IMR-90 (cell line): ENCODE measurements at regions not wholly inside any gene's neighbourhood (a gene's known extent, or its start where the extent isn't known, plus 50 kb on each side); places are given as distances from the start of the nearest gene placed in this dataset.

Experiments
- ATAC-seq: fragments of 200-7000 bp; cut with Tn5 transposase; 2 replicates; pipeline ENCODE4 v1.9.1; 2020; ENCODE audit warnings: low read depth, mild to moderate bottlenecking, moderate library complexity
- BruUV-seq: library from RNA; stranded (reverse); fragments of 400-500 nt; replicated peaks from 2 replicates; lab custom pipeline; 2021; lab: Mats Ljungman, UMichigan
- CTCF ChIA-PET: fragments of 300-600 bp; formaldehyde crosslinking; extraction: SDS; loops from one replicate; lab custom pipeline; 2021; ENCODE audit warnings: antibody characterized with exemption; lab: Yijun Ruan, JAX
- POLR2A ChIA-PET: fragments of 300-600 bp; sonication (Branson Sonifier 250); formaldehyde crosslinking; loops from one replicate; lab custom pipeline; 2022; ENCODE audit warnings: antibody characterized with exemption; ENCODE audit not compliant: unreplicated experiment; lab: Charles Lee
- DNase-seq: peaks from one replicate; pipeline ENCODE4 v3.0.0; 2013
- H2AFZ ChIP-seq: replicated peaks from 2 replicates; pipeline ENCODE3; 2013; ENCODE audit warnings: low read length, mild to moderate bottlenecking; ENCODE audit not compliant: poor library complexity
- H2AK5ac ChIP-seq: 2 replicates; pipeline ENCODE4 v1.6.1; 2013; ENCODE audit warnings: low read depth, low read length, inconsistent platforms
- H2AK9ac ChIP-seq: replicated peaks from 2 replicates; pipeline ENCODE3; 2013; ENCODE audit warnings: mild to moderate bottlenecking, low read depth, low read length, moderate library complexity; ENCODE audit not compliant: poor library complexity
- H2BK120ac ChIP-seq: 2 replicates; pipeline ENCODE4 v1.6.1; 2013; ENCODE audit warnings: low read depth, low read length, inconsistent platforms
- H2BK15ac ChIP-seq: 3 replicates; pipeline ENCODE4 v1.6.1; 2013; ENCODE audit warnings: low read depth, low read length, inconsistent platforms
- H2BK20ac ChIP-seq: 2 replicates; pipeline ENCODE4 v1.6.1; 2013; ENCODE audit warnings: low read depth, mild to moderate bottlenecking, inconsistent platforms, low read length, moderate library complexity
- H2BK5ac ChIP-seq: 2 replicates; pipeline ENCODE4 v1.6.1; 2013; ENCODE audit warnings: mild to moderate bottlenecking, low read depth, low read length, inconsistent platforms; ENCODE audit not compliant: poor library complexity, severe bottlenecking
- H3K14ac ChIP-seq: replicated peaks from 2 replicates; pipeline ENCODE4 v1.6.1; 2013; ENCODE audit warnings: low read depth, low read length, inconsistent platforms
- H3K18ac ChIP-seq: 2 replicates; pipeline ENCODE4 v1.6.1; 2013; ENCODE audit warnings: low read depth, low read length, control low read depth
- H3K23ac ChIP-seq: 2 replicates; pipeline ENCODE4 v1.6.1; 2013; ENCODE audit warnings: low read depth, low read length, inconsistent platforms
- H3K27ac ChIP-seq: 2 replicates; pipeline ENCODE4 v1.5.1; 2013; ENCODE audit warnings: mild to moderate bottlenecking, control low read depth, low read length; ENCODE audit not compliant: insufficient read depth
- H3K27me3 ChIP-seq: 2 replicates; pipeline ENCODE4 v1.6.1; 2013; ENCODE audit warnings: low read length; ENCODE audit not compliant: control insufficient read depth, insufficient read depth
- H3K36me3 ChIP-seq: 2 replicates; pipeline ENCODE4 v1.6.1; 2013; ENCODE audit warnings: low read length, mixed read lengths; ENCODE audit not compliant: control insufficient read depth, insufficient read depth
- H3K4ac ChIP-seq: 2 replicates; pipeline ENCODE4 v1.6.1; 2013; ENCODE audit warnings: low read depth, low read length, inconsistent platforms
- H3K4me1 ChIP-seq: 2 replicates; pipeline ENCODE4 v1.6.1; 2013; ENCODE audit warnings: low read length, mixed read lengths; ENCODE audit not compliant: control insufficient read depth, insufficient read depth
- H3K4me2 ChIP-seq: 2 replicates; pipeline ENCODE4 v1.6.1; 2013; ENCODE audit warnings: low read depth, mild to moderate bottlenecking, control low read depth, low read length, moderate library complexity
- H3K4me3 ChIP-seq: 2 replicates; pipeline ENCODE4 v1.5.1; 2013; ENCODE audit warnings: low read depth, mild to moderate bottlenecking, control low read depth, low read length, moderate library complexity; ENCODE audit not compliant: insufficient read depth
- H3K56ac ChIP-seq: 2 replicates; pipeline ENCODE4 v1.6.1; 2013; ENCODE audit warnings: low read length, inconsistent platforms; ENCODE audit not compliant: insufficient read depth; ENCODE audit errors: extremely low read depth
- H3K79me1 ChIP-seq, 2 experiments: 2 replicates each; pipeline ENCODE4 v1.6.1; 2013; ENCODE audit warnings: low read length in 2 of 2, inconsistent platforms in 1 of 2, low read depth in 1 of 2
- H3K9ac ChIP-seq: 2 replicates; pipeline ENCODE4 v1.6.1; 2013; ENCODE audit warnings: low read depth, low read length, control low read depth
- H3K9me1 ChIP-seq: 2 replicates; pipeline ENCODE4 v1.6.1; 2013; ENCODE audit warnings: low read length, inconsistent platforms; ENCODE audit not compliant: insufficient read depth
- H3K9me3 ChIP-seq: 2 replicates; pipeline ENCODE4 v1.6.1; 2013; ENCODE audit warnings: low read length; ENCODE audit not compliant: control insufficient read depth, insufficient read depth
- H4K20me1 ChIP-seq: 2 replicates; pipeline ENCODE4 v1.6.1; 2013; ENCODE audit warnings: low read length, inconsistent platforms; ENCODE audit not compliant: insufficient read depth
- H4K5ac ChIP-seq: 2 replicates; pipeline ENCODE4 v1.6.1; 2013; ENCODE audit warnings: mild to moderate bottlenecking, low read depth, low read length, control low read depth
- H4K8ac ChIP-seq, 2 experiments: 2 replicates each; pipeline ENCODE4 v1.6.1; 2013; ENCODE audit warnings: low read depth in 2 of 2, low read length in 2 of 2, control low read depth in 1 of 2, inconsistent platforms in 1 of 2
- H4K91ac ChIP-seq: 2 replicates; pipeline ENCODE4 v1.6.1; 2013; ENCODE audit warnings: low read depth, low read length, inconsistent platforms; ENCODE audit not compliant: insufficient read depth
- BHLHE40 ChIP-seq: fragments of 150-350 bp; IDR thresholded peaks from 2 replicates; pipeline ENCODE4 v1.6.1; 2016; ENCODE audit warnings: mild to moderate bottlenecking, low read depth, low read length
- CEBPB ChIP-seq: IDR thresholded peaks from 2 replicates; pipeline ENCODE4 v1.6.1; 2012; ENCODE audit warnings: low read depth, low read length, improper control_type of control experiment
- CHD1 ChIP-seq: IDR thresholded peaks from 2 replicates; pipeline ENCODE4 v1.6.1; 2012; ENCODE audit warnings: low read depth, low read length, improper control_type of control experiment
- FOS ChIP-seq: fragments of 150-350 bp; IDR thresholded peaks from 2 replicates; pipeline ENCODE4 v1.6.1; 2016; ENCODE audit warnings: low read depth, low read length
- MAFK ChIP-seq: IDR thresholded peaks from 2 replicates; pipeline ENCODE4 v1.6.1; 2012; ENCODE audit warnings: low read depth, low read length, improper control_type of control experiment
- MAZ ChIP-seq: IDR thresholded peaks from 2 replicates; pipeline ENCODE4 v1.6.1; 2012; ENCODE audit warnings: low read depth, mild to moderate bottlenecking, low read length, improper control_type of control experiment, moderate library complexity, borderline replicate concordance
- MXI1 ChIP-seq: IDR thresholded peaks from 2 replicates; pipeline ENCODE4 v1.6.1; 2012; ENCODE audit warnings: low read depth, mild to moderate bottlenecking, low read length, moderate library complexity, borderline replicate concordance
- NFE2L2 ChIP-seq: fragments of 150-350 bp; IDR thresholded peaks from 2 replicates; pipeline ENCODE4 v1.6.1; 2016; ENCODE audit warnings: low read depth, mild to moderate bottlenecking, low read length
- POLR2A ChIP-seq: IDR thresholded peaks from 2 replicates; pipeline ENCODE4 v1.6.1; 2012; ENCODE audit warnings: mild to moderate bottlenecking, low read depth, low read length
- RAD21 ChIP-seq: IDR thresholded peaks from 2 replicates; pipeline ENCODE4 v1.6.1; 2012; ENCODE audit warnings: low read length, improper control_type of control experiment
- RCOR1 ChIP-seq: IDR thresholded peaks from 2 replicates; pipeline ENCODE4 v1.6.1; 2012; ENCODE audit warnings: mild to moderate bottlenecking, low read length, improper control_type of control experiment; ENCODE audit not compliant: insufficient replicate concordance
- RFX5 ChIP-seq: IDR thresholded peaks from 2 replicates; pipeline ENCODE4 v1.8.0; 2012; ENCODE audit warnings: low read depth, mild to moderate bottlenecking, low read length, moderate library complexity
- SMC3 ChIP-seq: fragments of 150-350 bp; IDR thresholded peaks from 2 replicates; pipeline ENCODE4 v1.6.1; 2016; ENCODE audit warnings: low read depth, mild to moderate bottlenecking, antibody characterized with exemption, low read length, moderate library complexity
- USF2 ChIP-seq: fragments of 150-350 bp; IDR thresholded peaks from 2 replicates; pipeline ENCODE4 v1.6.1; 2017; ENCODE audit warnings: mild to moderate bottlenecking, antibody characterized with exemption, low read length, low read depth
- WGBS, 2 experiments: methylation state at CpG; one replicate each; pipeline versions ENCODE4 v1.1.5 to v1.1.7; 2013; ENCODE audit warnings: missing lambda C conversion rate in 2 of 2; ENCODE audit not compliant: insufficient read length in 1 of 2; ENCODE audit errors: extremely low coverage in 2 of 2; 5-methylcytosine and 5-hydroxymethylcytosine counted together
- dilution Hi-C: fragments of 300-500 bp; cut with HindIII; formaldehyde crosslinking; loops from one replicate; pipeline ENCODE4 v1.14.3; 2018; ENCODE audit warnings: low sequenced_read_pairs; ENCODE audit not compliant: unreplicated experiment
- in situ Hi-C: fragments of 300-500 bp; cut with MboI; formaldehyde crosslinking; loops from 3 replicates; pipeline ENCODE4 v1.14.3; 2019; ENCODE audit warnings: low sequenced_read_pairs, inconsistent platforms, mixed read lengths
- intact Hi-C: fragments of 100-400 bp; cut with micrococcal nuclease; formaldehyde crosslinking; loops from 2 replicates; pipeline ENCODE4 v1.10.0; 2022
- TF ChIP-seq, protein P1 (sequence below): conservative IDR thresholded peaks from 2 replicates; pipeline ENCODE4 v1.5.1; 2012; ENCODE audit warnings: mild to moderate bottlenecking, low read depth, low read length, improper control_type of control experiment

DNA sequence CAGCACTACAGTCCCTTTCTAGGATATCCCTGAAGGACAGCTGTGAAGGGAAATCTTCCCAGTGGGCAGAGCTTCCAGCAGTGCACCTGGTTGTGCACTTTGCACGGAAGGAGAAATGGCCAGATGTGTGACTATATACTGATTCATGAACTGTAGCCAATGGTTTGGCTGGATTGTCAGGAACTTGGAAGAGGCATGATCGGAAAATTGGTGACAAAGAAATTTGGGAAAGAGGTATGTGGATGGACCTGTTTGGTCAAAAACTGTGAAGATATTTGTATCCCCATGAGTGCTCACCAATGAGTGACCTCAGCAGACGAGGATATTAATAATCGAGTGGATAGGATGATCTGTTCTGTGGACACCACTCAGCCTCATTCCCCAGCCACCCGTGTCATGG is 582.2 kb downstream of the CPS1 start:
- ATAC-seq (no peak), DNase-seq (no peak)
- no peak overlapping the region for H3K14ac ChIP-seq
- ChIA-PET CTCF (no interaction called here), POLR2A (no interaction called here)
- no peak overlapping the region for H3K18ac ChIP-seq
- no peaks in the 10 kb centered on the region for H4K20me1 ChIP-seq
- H4K91ac ChIP-seq, result no peak overlapping the region
- no peak overlapping the region for H3K27ac ChIP-seq
- H3K9me3 ChIP-seq, result peaks cover 8% of the 10 kb centered on the region
- no peak overlapping the region for H2BK5ac ChIP-seq
- no peak overlapping the region for H3K4ac ChIP-seq
- H2BK120ac ChIP-seq, result no peak overlapping the region
- H3K4me3 ChIP-seq, result no peak overlapping the region
- no peak overlapping the region for H4K5ac ChIP-seq
- no peaks in the 10 kb centered on the region for H3K9me1 ChIP-seq
- H2AK9ac ChIP-seq, result no peak overlapping the region
- 20% methylated on average over 1 of the region's 5 CpGs; no CpG with 5 or more reads in 1 of the 2 experiments for WGBS, 2 experiments
- no peak overlapping the region for H3K4me2 ChIP-seq
- no peaks in the 10 kb centered on the region for H3K4me1 ChIP-seq
- H2AFZ ChIP-seq, result no peak overlapping the region
- no peak overlapping the region for H4K8ac ChIP-seq
- H2BK15ac ChIP-seq, result no peak overlapping the region
- H3K36me3 ChIP-seq, result no peaks in the 10 kb centered on the region
- no peak overlapping the region for H3K23ac ChIP-seq
- no peak overlapping the region for H3K56ac ChIP-seq
- no peak overlapping the region for H3K9ac ChIP-seq
- in situ Hi-C loops, result no loop called here
- no peaks in the 10 kb centered on the region for H3K79me1 ChIP-seq
- H2AK5ac ChIP-seq, result no peak overlapping the region
- intact Hi-C loops, result no loop called here
- dilution Hi-C loops, result no loop called here
- H2BK20ac ChIP-seq, result no peak overlapping the region
- TF ChIP-seq RCOR1 (no peak), RFX5 (no peak), MAZ (no peak), MXI1 (no peak), USF2 (no peak), BHLHE40 (no peak), RAD21 (no peak), SMC3 (no peak), POLR2A (no peak), MAFK (no peak), CHD1 (no peak), CEBPB (no peak), NFE2L2 (no peak), FOS (no peak)
- TF ChIP-seq, protein P1, sequence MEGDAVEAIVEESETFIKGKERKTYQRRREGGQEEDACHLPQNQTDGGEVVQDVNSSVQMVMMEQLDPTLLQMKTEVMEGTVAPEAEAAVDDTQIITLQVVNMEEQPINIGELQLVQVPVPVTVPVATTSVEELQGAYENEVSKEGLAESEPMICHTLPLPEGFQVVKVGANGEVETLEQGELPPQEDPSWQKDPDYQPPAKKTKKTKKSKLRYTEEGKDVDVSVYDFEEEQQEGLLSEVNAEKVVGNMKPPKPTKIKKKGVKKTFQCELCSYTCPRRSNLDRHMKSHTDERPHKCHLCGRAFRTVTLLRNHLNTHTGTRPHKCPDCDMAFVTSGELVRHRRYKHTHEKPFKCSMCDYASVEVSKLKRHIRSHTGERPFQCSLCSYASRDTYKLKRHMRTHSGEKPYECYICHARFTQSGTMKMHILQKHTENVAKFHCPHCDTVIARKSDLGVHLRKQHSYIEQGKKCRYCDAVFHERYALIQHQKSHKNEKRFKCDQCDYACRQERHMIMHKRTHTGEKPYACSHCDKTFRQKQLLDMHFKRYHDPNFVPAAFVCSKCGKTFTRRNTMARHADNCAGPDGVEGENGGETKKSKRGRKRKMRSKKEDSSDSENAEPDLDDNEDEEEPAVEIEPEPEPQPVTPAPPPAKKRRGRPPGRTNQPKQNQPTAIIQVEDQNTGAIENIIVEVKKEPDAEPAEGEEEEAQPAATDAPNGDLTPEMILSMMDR, result no peak
- no peaks in the 10 kb centered on the region for H3K27me3 ChIP-seq
- BruUV-seq, result no TSS peak
